MM.1S (cell line): ENCODE measurements at regions not wholly inside any gene's neighbourhood (a gene's known extent, or its start where the extent isn't known, plus 50 kb on each side); places are given as distances from the start of the nearest gene placed in this dataset.

Source experiments
- EZH2phosphoT487 ChIP-seq: fragments of 300-600 bp; sonication (generic); IDR thresholded peaks from 2 replicates; pipeline ENCODE4 v1.6.1; 2018; ENCODE audit warnings: antibody characterized with exemption, low read length
- TF ChIP-seq, protein P1 (sequence below): fragments of 300-600 bp; sonication (generic); IDR thresholded peaks from 2 replicates; pipeline ENCODE4 v1.5.1; 2016; ENCODE audit warnings: antibody characterized with exemption, low read length, mixed read lengths

- TF ChIP-seq, protein P1, sequence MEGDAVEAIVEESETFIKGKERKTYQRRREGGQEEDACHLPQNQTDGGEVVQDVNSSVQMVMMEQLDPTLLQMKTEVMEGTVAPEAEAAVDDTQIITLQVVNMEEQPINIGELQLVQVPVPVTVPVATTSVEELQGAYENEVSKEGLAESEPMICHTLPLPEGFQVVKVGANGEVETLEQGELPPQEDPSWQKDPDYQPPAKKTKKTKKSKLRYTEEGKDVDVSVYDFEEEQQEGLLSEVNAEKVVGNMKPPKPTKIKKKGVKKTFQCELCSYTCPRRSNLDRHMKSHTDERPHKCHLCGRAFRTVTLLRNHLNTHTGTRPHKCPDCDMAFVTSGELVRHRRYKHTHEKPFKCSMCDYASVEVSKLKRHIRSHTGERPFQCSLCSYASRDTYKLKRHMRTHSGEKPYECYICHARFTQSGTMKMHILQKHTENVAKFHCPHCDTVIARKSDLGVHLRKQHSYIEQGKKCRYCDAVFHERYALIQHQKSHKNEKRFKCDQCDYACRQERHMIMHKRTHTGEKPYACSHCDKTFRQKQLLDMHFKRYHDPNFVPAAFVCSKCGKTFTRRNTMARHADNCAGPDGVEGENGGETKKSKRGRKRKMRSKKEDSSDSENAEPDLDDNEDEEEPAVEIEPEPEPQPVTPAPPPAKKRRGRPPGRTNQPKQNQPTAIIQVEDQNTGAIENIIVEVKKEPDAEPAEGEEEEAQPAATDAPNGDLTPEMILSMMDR, result no peak
- TF ChIP-seq EZH2phosphoT487, result no peak
Measured at GRCh38 chr2:234569776-234570430, 73.0 kb upstream of the ARL4C start.
